HCT116 (cell line): ENCODE measurements at regions not wholly inside any gene's neighbourhood (a gene's known extent, or its start where the extent isn't known, plus 50 kb on each side); places are given as distances from the start of the nearest gene placed in this dataset.

Experiments used
- ATAC-seq: fragments of 200-7000 bp; cut with Tn5 transposase; 2 replicates; pipeline ENCODE4 v1.9.1; 2020; ENCODE audit warnings: mild to moderate bottlenecking, moderate library complexity
- BruUV-seq: library from RNA; stranded (reverse); fragments of 400-500 nt; replicated peaks from 2 replicates; lab custom pipeline; 2021; lab: Mats Ljungman, UMichigan
- CTCF ChIA-PET: fragments of 300-600 bp; sonication (Branson Sonifier 250); formaldehyde crosslinking; loops from one replicate; lab custom pipeline; 2021; ENCODE audit warnings: antibody characterized with exemption; lab: Charles Lee
- POLR2A ChIA-PET: fragments of 300-600, 350-600 bp; sonication (Branson Sonifier 250); formaldehyde crosslinking; loops from one replicate; lab custom pipeline; 2021; ENCODE audit warnings: antibody characterized with exemption; lab: Charles Lee
- RAD21 ChIA-PET, 2 experiments: fragments of 300-600 bp; sonication (Branson Sonifier 250); formaldehyde crosslinking; loops; one replicate each; lab custom pipeline; 2023; ENCODE audit warnings: low total read pairs in 2 of 2; ENCODE audit not compliant: uncharacterized antibody in 2 of 2, unreplicated experiment in 2 of 2, low non-redundant PET in 1 of 2; lab: Charles Lee
- DNase-seq: peaks from one replicate; pipeline ENCODE4 v3.0.0-alpha.2; 2010; ENCODE audit warnings: low read depth, low spot score
- H2AFZ ChIP-seq: fragments of 200-600 bp; shearing (Covaris generic), sonication (generic); 2 replicates; pipeline ENCODE4 v1.6.1; 2017; ENCODE audit warnings: low read depth, mixed run types, mixed read lengths, antibody characterized with exemption, low read length; ENCODE audit not compliant: poor library complexity, severe bottlenecking
- H3K27ac ChIP-seq: 2 replicates; pipeline ENCODE4 v1.5.1; 2012; ENCODE audit warnings: low read depth, low read length
- H3K27me3 ChIP-seq: fragments of 200-600 bp; sonication (generic); 2 replicates; pipeline ENCODE4 v1.6.1; 2016; ENCODE audit warnings: mixed run types, low read length, mixed read lengths; ENCODE audit not compliant: insufficient read depth
- H3K36me3 ChIP-seq, 2 experiments: fragments of 200-500 bp in 1 of 2; fragments of 200-600 bp in 1 of 2; sonication (Bioruptor generic) in 1 of 2; sonication (generic) in 1 of 2; 2 replicates each; pipeline versions ENCODE4 v1.5.1 to v1.6.1; 2014 to 2016; ENCODE audit warnings: low read length in 2 of 2, inconsistent platforms in 1 of 2, mixed read lengths in 1 of 2, mixed run types in 1 of 2; ENCODE audit not compliant: insufficient read depth in 2 of 2, control insufficient read depth in 1 of 2
- H3K4me1 ChIP-seq, 2 experiments: fragments of 200-600 bp in 1 of 2; sonication (generic) in 1 of 2; 2 replicates each; pipeline versions ENCODE4 v1.5.1 to v1.6.1; 2012 to 2017; ENCODE audit warnings: low read length in 2 of 2, inconsistent platforms in 1 of 2, mild to moderate bottlenecking in 1 of 2, mixed read lengths in 1 of 2, mixed run types in 1 of 2, moderate library complexity in 1 of 2; ENCODE audit not compliant: insufficient read depth in 2 of 2, control insufficient read depth in 1 of 2
- H3K4me2 ChIP-seq: fragments of 200-600 bp; sonication (generic); 2 replicates; pipeline ENCODE4 v1.6.1; 2017; ENCODE audit warnings: mixed run types, low read length, mixed read lengths
- H3K4me3 ChIP-seq, 2 experiments: fragments of 200-600 bp in 1 of 2; sonication (generic) in 1 of 2; replicated peaks in 1 of 2; 2 replicates each; pipeline ENCODE4 v1.5.1; 2011 to 2016; ENCODE audit warnings: low read length in 2 of 2, control low read depth in 1 of 2, low read depth in 1 of 2, mild to moderate bottlenecking in 1 of 2, mixed read lengths in 1 of 2, mixed run types in 1 of 2
- H3K79me2 ChIP-seq: fragments of 200-600 bp; sonication (generic); 2 replicates; pipeline ENCODE4 v1.6.1; 2017; ENCODE audit warnings: mild to moderate bottlenecking, mixed run types, low read length, moderate library complexity, mixed read lengths; ENCODE audit not compliant: insufficient read depth
- H3K9ac ChIP-seq: fragments of 200-600 bp; sonication (generic); 2 replicates; pipeline ENCODE4 v1.6.1; 2016; ENCODE audit warnings: low read length, mixed read lengths
- H3K9me2 ChIP-seq: fragments of 200-600 bp; sonication (generic), shearing (Covaris generic); 2 replicates; pipeline ENCODE4 v1.6.1; 2017; ENCODE audit warnings: mixed run types, mild to moderate bottlenecking, moderate library complexity; ENCODE audit not compliant: insufficient read depth
- H3K9me3 ChIP-seq, 2 experiments: fragments of 200-500 bp in 1 of 2; fragments of 200-600 bp in 1 of 2; sonication (Bioruptor generic) in 1 of 2; sonication (generic) in 1 of 2; 2 replicates each; pipeline ENCODE4 v1.6.1; 2014 to 2017; ENCODE audit warnings: low read length in 2 of 2, mixed read lengths in 2 of 2, inconsistent platforms in 1 of 2, low read depth in 1 of 2, mild to moderate bottlenecking in 1 of 2, mixed run types in 1 of 2, moderate library complexity in 1 of 2; ENCODE audit not compliant: control insufficient read depth in 1 of 2, insufficient read depth in 1 of 2
- H4K20me1 ChIP-seq: fragments of 200-600 bp; sonication (generic), shearing (Covaris generic); 2 replicates; pipeline ENCODE4 v1.6.1; 2017; ENCODE audit warnings: mixed run types, mild to moderate bottlenecking, moderate library complexity; ENCODE audit not compliant: insufficient read depth
- CBX3 ChIP-seq: IDR thresholded peaks from 2 replicates; pipeline ENCODE4 v1.6.1; 2012; ENCODE audit warnings: low read depth
- ELF1 ChIP-seq: IDR thresholded peaks from 2 replicates; pipeline ENCODE4 v1.6.1; 2012; ENCODE audit warnings: low read depth, borderline replicate concordance
- MAX ChIP-seq: IDR thresholded peaks from 2 replicates; pipeline ENCODE4 v1.6.1; 2012
- POLR2AphosphoS5 ChIP-seq: IDR thresholded peaks from 2 replicates; pipeline ENCODE4 v1.6.1; 2011; ENCODE audit warnings: mild to moderate bottlenecking, low read depth, low read length, moderate library complexity
- SIN3A ChIP-seq: IDR thresholded peaks from 2 replicates; pipeline ENCODE4 v1.6.1; 2012; ENCODE audit warnings: low read depth
- SRF ChIP-seq: IDR thresholded peaks from 2 replicates; pipeline ENCODE4 v1.6.1; 2012; ENCODE audit warnings: low read depth
- TCF7L2 ChIP-seq: IDR thresholded peaks from 2 replicates; pipeline ENCODE4 v1.7.0; 2011; ENCODE audit warnings: borderline replicate concordance, inconsistent platforms; ENCODE audit not compliant: insufficient read depth, insufficient read length; ENCODE audit errors: extremely low read depth
- ZNF274 ChIP-seq: fragments of 200-500 bp; sonication (Bioruptor generic); IDR thresholded peaks from 2 replicates; pipeline ENCODE4 v1.6.1; 2014; ENCODE audit warnings: mild to moderate bottlenecking, low read depth, low read length, inconsistent platforms
- intact Hi-C: fragments of 100-400 bp; cut with micrococcal nuclease; formaldehyde crosslinking; loops from 2 replicates; pipeline ENCODE4 v1.10.0; 2022
- TF ChIP-seq, protein P1 (sequence below): IDR thresholded peaks from 2 replicates; pipeline ENCODE4 v1.6.1; 2011; ENCODE audit warnings: mild to moderate bottlenecking, low read length, moderate library complexity; ENCODE audit not compliant: insufficient replicate concordance; ENCODE audit errors: extremely low read depth
- TF ChIP-seq, protein P2 (sequence below): IDR thresholded peaks from 2 replicates; pipeline ENCODE4 v1.6.1; 2012; ENCODE audit warnings: low read depth

GRCh38 chr2:215862351-215862771, 151.0 kb downstream of the MREG start (continued):
- TF ChIP-seq ELF1 (no peak), ZNF274 (no peak), SIN3A (no peak), MAX (no peak), CBX3 (no peak), POLR2AphosphoS5 (no peak)
- TF ChIP-seq, protein P1, sequence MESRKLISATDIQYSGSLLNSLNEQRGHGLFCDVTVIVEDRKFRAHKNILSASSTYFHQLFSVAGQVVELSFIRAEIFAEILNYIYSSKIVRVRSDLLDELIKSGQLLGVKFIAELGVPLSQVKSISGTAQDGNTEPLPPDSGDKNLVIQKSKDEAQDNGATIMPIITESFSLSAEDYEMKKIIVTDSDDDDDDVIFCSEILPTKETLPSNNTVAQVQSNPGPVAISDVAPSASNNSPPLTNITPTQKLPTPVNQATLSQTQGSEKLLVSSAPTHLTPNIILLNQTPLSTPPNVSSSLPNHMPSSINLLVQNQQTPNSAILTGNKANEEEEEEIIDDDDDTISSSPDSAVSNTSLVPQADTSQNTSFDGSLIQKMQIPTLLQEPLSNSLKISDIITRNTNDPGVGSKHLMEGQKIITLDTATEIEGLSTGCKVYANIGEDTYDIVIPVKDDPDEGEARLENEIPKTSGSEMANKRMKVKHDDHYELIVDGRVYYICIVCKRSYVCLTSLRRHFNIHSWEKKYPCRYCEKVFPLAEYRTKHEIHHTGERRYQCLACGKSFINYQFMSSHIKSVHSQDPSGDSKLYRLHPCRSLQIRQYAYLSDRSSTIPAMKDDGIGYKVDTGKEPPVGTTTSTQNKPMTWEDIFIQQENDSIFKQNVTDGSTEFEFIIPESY = no peak

DNA sequence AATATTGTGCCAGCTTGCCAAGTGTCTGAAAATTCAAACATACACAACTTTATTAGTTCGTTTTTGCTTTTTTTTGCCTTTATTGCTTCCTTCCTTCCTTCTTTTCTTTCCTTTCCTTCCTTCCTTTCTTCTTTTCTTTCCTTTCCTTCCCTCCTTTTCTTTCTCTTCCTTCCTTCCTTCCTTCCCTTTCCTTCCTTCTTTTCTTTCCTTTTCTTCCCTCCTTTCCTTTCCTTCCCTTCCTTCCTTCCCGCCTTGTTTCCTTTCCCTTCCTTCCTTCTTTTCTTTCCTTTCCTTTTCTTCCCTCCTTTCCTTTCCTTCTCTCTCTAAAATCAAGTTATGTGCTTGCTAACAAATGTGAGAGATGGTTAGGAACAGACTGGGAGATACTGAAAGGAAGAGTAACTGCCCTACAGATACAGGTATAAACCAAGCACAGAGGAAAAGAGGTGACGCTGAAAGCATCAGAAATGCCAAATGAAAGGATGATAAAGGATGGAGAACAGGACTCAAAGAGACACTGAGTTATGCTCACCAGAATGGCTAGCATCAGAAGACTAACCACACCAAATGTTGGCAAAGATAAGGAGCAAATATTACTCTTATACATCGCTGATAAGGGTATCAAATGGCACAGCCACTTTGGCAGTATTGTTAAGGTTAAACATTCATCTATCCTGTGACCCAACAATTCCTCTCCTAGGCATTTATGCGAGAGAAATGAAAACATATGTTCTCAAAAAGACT, 151.6 kb downstream of the MREG start:
- Histone ChIP-seq H3K4me2 (no peak overlapping the region), H3K9me3 (no peaks in the 10 kb centered on the region), H3K4me3 (no peak overlapping the region), H3K4me1 (no peaks in the 10 kb centered on the region), H3K9ac (no peak overlapping the region), H2AFZ (no peak overlapping the region), H3K36me3 (no peaks in the 10 kb centered on the region), H3K27ac (no peak overlapping the region), H3K9me2 (no peaks in the 10 kb centered on the region), H3K79me2 (no peaks in the 10 kb centered on the region), H3K27me3 (no peaks in the 10 kb centered on the region), H4K20me1 (no peaks in the 10 kb centered on the region)
- TF ChIP-seq SRF = no peak
- TF ChIP-seq ELF1 = no peak
- TF ChIP-seq, protein P1 = no peak
- no peak for TF ChIP-seq SIN3A
- TF ChIP-seq, protein P2, sequence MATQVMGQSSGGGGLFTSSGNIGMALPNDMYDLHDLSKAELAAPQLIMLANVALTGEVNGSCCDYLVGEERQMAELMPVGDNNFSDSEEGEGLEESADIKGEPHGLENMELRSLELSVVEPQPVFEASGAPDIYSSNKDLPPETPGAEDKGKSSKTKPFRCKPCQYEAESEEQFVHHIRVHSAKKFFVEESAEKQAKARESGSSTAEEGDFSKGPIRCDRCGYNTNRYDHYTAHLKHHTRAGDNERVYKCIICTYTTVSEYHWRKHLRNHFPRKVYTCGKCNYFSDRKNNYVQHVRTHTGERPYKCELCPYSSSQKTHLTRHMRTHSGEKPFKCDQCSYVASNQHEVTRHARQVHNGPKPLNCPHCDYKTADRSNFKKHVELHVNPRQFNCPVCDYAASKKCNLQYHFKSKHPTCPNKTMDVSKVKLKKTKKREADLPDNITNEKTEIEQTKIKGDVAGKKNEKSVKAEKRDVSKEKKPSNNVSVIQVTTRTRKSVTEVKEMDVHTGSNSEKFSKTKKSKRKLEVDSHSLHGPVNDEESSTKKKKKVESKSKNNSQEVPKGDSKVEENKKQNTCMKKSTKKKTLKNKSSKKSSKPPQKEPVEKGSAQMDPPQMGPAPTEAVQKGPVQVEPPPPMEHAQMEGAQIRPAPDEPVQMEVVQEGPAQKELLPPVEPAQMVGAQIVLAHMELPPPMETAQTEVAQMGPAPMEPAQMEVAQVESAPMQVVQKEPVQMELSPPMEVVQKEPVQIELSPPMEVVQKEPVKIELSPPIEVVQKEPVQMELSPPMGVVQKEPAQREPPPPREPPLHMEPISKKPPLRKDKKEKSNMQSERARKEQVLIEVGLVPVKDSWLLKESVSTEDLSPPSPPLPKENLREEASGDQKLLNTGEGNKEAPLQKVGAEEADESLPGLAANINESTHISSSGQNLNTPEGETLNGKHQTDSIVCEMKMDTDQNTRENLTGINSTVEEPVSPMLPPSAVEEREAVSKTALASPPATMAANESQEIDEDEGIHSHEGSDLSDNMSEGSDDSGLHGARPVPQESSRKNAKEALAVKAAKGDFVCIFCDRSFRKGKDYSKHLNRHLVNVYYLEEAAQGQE = no peak
- TF ChIP-seq TCF7L2 = no peak
- no TSS peak for BruUV-seq
- ChIA-PET POLR2A (no interaction called here), CTCF (no interaction called here), RAD21 (no interaction called here)
- ATAC-seq (no peak), DNase-seq (no peak)
- intact Hi-C loops = no loop called here
